Fibroblast of lung (primary cell): ENCODE measurements at regions not wholly inside any gene's neighbourhood (a gene's known extent, or its start where the extent isn't known, plus 50 kb on each side); places are given as distances from the start of the nearest gene placed in this dataset.

Source experiments
- EZH2 ChIP-seq: IDR thresholded peaks from 2 replicates; pipeline ENCODE4 v1.5.1; 2012; ENCODE audit warnings: low read length, control low read depth, mild to moderate bottlenecking; ENCODE audit errors: missing control alignments
- TF ChIP-seq, protein P1 (sequence below), 2 donors: IDR thresholded peaks in 1 of 2; conservative IDR thresholded peaks in 1 of 2; 1 replicate in 1 of 2; 2 replicates in 1 of 2; pipeline ENCODE4 v1.5.1; 2011 to 2012; ENCODE audit warnings: low read length in 2 of 2, control low read depth in 1 of 2, inconsistent platforms in 1 of 2, low read depth in 1 of 2, mild to moderate bottlenecking in 1 of 2

DNA sequence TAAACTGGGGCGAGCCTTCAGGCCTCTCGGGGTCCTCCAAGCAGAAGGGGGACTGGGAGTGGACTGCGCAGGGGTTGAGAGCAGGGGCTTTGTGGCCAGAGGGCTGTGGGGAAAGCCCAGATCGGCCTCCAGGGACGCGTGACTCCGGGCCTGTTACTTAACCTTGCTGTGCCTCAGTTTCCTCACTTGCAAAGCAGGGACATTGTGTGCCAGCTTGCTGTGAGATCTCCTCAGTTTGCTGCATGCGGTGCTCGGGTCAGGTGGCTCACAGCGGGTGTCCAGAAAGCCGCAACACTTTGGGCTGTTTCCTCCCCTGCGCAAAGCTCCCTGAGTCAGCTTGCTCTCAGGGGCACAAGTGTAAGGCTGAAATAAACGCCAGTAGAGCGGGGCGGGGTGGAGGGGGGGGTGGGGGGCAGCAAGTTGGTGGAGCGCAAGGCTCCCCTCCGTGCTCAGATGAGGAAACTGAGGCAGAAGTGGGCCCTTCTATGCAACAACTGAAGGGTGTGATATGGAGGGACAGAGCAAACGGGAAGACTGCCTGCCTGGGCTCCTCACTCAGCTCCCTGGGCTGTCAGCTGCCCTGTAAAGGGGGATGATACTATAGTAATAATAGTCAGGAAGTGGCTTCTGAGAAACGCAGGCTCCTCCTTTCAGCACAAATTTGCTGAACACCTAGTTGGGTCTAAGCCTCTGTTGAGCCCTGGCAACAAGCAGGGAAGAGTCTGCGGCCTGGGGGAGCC, 101.0 kb downstream of the HMX1 start:
- TF ChIP-seq, protein P1, sequence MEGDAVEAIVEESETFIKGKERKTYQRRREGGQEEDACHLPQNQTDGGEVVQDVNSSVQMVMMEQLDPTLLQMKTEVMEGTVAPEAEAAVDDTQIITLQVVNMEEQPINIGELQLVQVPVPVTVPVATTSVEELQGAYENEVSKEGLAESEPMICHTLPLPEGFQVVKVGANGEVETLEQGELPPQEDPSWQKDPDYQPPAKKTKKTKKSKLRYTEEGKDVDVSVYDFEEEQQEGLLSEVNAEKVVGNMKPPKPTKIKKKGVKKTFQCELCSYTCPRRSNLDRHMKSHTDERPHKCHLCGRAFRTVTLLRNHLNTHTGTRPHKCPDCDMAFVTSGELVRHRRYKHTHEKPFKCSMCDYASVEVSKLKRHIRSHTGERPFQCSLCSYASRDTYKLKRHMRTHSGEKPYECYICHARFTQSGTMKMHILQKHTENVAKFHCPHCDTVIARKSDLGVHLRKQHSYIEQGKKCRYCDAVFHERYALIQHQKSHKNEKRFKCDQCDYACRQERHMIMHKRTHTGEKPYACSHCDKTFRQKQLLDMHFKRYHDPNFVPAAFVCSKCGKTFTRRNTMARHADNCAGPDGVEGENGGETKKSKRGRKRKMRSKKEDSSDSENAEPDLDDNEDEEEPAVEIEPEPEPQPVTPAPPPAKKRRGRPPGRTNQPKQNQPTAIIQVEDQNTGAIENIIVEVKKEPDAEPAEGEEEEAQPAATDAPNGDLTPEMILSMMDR (conservative IDR thresholded peaks at IDR 0.05 in 1 of 2, IDR thresholded peaks at IDR 0.05 in 1 of 2; ENCODE audit: low read depth in 1 of 2, low read length in 2 of 2): no peak
- no peak for TF ChIP-seq EZH2
